Colon (tissue), 2 donors: ENCODE measurements at regions not wholly inside any gene's neighbourhood (a gene's known extent, or its start where the extent isn't known, plus 50 kb on each side); places are given as distances from the start of the nearest gene placed in this dataset.
A peak's percentile ranks its signal among the peaks of the same experiment; 100 is the strongest.

Source experiments
- FAIRE-seq: peaks from 2 replicates; lab custom pipeline; 2012; peaks lifted over from hg19 to GRCh38; lab: Jason Lieb, UNC
- donor health status: control.
- donor health status: control.

- no peak for FAIRE-seq
Observed at GRCh38 chrX:43508694-43509093, 147.4 kb upstream of the MAOA start.

- no peak for FAIRE-seq
Observed at GRCh38 chrX:43510209-43510608, 145.9 kb upstream of the MAOA start.

GRCh38 chrX:43513085-43513484 is 143.0 kb upstream of the MAOA start:
- FAIRE-seq = no peak

- FAIRE-seq = no peak
Observed at GRCh38 chrX:43514820-43515219, 141.3 kb upstream of the MAOA start.

GRCh38 chrX:43522582-43522981 is 133.5 kb upstream of the MAOA start:
- FAIRE-seq = peak; percentile 43

GRCh38 chrX:43525901-43526610 is 130.0 kb upstream of the MAOA start:
- FAIRE-seq = peak; percentile 31

GRCh38 chrX:43526878-43527277 is 129.2 kb upstream of the MAOA start:
- FAIRE-seq = no peak

- no peak for FAIRE-seq
Observed at GRCh38 chrX:43527801-43528200, 128.3 kb upstream of the MAOA start.

GRCh38 chrX:43530837-43531236 is 125.3 kb upstream of the MAOA start:
- no peak for FAIRE-seq

GRCh38 chrX:43540318-43540717 is 115.8 kb upstream of the MAOA start:
- FAIRE-seq = no peak

GRCh38 chrX:43551590-43551989 is 104.5 kb upstream of the MAOA start:
- no peak for FAIRE-seq

- FAIRE-seq = peak; percentile 98
Observed at GRCh38 chrX:43552156-43552555, 103.9 kb upstream of the MAOA start.

GRCh38 chrX:43552703-43553102 is 103.4 kb upstream of the MAOA start:
- FAIRE-seq = no peak

GRCh38 chrX:43553257-43553656 is 102.8 kb upstream of the MAOA start:
- no peak for FAIRE-seq

- no peak for FAIRE-seq
Observed at GRCh38 chrX:43556207-43556606, 99.9 kb upstream of the MAOA start.

- FAIRE-seq = peak; percentile 96
Observed at GRCh38 chrX:43557792-43558191, 98.3 kb upstream of the MAOA start.

GRCh38 chrX:43559644-43560043 is 96.5 kb upstream of the MAOA start:
- no peak for FAIRE-seq

GRCh38 chrX:43560247-43560946 is 95.7 kb upstream of the MAOA start:
- peak; percentile 10 for FAIRE-seq

- no peak for FAIRE-seq
Observed at GRCh38 chrX:43562372-43562771, 93.7 kb upstream of the MAOA start.

GRCh38 chrX:43564953-43565352 is 91.1 kb upstream of the MAOA start:
- no peak for FAIRE-seq

- peak; percentile 97 for FAIRE-seq
Observed at GRCh38 chrX:43566170-43566569, 89.9 kb upstream of the MAOA start.

GRCh38 chrX:43573441-43574015 is 82.6 kb upstream of the MAOA start:
- peak; percentile 24 for FAIRE-seq

- FAIRE-seq = no peak
Observed at GRCh38 chrX:43580621-43581020, 75.5 kb upstream of the MAOA start.

GRCh38 chrX:43581167-43581566 is 74.9 kb upstream of the MAOA start:
- no peak for FAIRE-seq
